ENCODE measurements at regions not wholly inside any gene's neighbourhood (a gene's known extent, or its start where the extent isn't known, plus 50 kb on each side); places are given as distances from the start of the nearest gene placed in this dataset.
"Not testable (repeated sequence)": the region's sequence is repeated elsewhere in the genome, so short reads cannot be mapped to it uniquely, and the experiment has no call there.

DNA sequence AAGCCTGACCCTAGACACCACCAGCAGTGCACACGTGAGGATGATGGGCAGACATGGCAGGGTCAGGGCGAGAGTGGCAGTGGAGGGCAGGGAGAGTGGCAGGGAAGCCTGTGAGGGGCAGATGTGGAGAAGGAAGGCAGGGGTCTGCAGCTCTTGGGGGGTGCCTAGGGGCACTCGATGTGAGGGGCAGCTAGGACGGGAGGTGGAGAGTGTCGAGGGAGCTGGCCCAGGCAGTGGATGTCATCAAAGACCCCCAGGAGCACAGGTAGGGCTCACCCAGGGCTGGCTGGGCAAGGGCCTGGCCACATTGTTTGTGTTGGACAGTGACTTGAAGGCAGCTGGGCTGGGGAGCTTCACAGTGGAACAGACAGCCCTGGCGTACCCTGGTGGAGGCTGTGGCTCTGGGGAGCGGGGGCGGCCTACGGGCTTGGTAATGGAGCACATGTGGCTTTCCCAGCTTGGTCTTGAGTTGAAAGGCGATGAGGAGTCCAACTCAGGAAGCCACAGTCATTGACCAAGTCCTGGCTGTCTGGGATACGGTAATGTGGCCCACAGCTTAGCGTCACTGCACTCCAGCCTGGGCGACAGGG lies 87.1 kb downstream of the RTP5 start:
- no peak for DNase-seq (ENCODE audit: low read depth in 3 of 3, low spot score in 1 of 3)

DNA sequence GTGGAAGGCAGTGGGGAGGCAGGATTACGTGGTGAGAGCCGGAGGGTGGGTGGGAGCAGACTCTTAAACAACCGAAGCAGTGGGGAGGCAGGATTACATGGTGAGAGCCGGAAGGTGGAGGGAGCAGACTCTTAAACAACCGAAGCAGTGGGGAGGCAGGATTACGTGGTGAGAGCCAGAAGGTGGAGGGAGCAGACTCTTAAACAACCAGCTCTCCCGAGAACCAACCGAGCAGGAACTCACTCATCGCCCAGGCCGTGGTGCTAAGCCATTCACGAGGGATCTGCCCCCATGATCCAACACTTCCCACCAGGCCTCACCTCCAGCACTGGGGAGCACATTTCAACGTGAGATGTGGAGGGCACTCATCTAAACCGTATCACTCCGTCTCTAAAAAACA lies 87.7 kb downstream of the RTP5 start:
- DNase-seq (ENCODE audit: low read depth in 3 of 3, low spot score in 1 of 3), result no peak

DNA sequence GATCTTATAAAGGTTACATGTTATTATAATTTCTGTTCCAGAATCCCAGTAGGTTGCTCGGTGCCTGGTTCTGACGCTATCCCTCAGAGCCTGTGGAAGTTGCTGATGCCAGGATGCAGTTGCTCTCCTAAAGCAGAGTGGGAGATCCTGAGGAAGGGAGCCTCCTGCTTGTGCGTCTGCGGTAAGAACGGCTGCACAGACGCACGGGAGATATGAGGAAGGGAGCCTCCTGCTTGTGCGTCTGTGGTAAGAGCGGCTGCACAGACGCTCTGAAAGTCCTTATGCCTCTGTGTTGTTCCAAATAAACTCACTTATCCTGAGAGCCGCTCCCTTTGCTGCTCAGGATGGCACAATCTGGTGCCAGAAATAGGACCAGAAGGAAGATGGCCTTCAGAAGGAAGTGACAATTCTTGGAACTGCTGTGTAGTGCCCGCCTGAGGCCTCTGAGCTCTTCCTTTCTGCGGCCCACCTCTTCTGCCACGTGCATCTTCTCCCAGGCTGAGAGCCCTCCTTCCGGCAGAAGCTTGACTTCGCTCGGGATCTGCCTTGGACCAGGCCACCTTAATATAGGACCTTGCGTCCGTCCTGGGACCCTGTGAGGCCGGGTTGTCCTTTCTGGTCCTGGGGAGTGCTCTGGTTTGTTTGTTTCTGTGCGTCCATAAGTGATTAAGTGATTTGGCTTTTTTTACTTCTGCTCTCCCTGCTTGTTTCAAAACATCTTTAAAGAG lies 89.5 kb downstream of the RTP5 start:
- DNase-seq (ENCODE audit: low read depth in 3 of 3, low spot score in 1 of 3), result no peak

DNA sequence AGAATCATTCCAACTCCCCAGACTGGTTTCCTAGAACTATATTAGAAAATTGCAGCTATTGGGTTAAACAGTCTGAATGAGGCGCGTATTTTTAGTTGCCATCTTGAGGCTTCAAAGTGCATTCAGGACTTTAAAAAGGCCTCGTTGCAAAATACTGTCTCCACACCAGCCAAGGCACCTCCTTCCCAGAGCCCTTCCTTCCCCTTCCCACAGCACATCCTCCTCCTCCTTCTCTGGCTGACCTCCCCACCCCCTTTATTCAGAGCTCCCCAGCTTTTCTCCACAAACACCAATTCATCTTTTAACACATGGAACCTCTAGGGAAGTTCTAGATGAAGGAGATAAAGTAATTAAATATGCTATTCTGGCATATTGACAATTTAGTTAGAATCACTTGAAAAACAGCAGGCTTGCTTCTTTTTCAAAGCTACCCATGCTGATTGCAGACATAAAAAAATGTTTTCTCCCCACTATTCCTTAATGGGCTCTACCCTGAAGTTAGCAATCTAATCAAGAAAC lies 90.3 kb downstream of the RTP5 start:
- DNase-seq (ENCODE audit: low read depth in 3 of 3, low spot score in 1 of 3), result no peak

DNA sequence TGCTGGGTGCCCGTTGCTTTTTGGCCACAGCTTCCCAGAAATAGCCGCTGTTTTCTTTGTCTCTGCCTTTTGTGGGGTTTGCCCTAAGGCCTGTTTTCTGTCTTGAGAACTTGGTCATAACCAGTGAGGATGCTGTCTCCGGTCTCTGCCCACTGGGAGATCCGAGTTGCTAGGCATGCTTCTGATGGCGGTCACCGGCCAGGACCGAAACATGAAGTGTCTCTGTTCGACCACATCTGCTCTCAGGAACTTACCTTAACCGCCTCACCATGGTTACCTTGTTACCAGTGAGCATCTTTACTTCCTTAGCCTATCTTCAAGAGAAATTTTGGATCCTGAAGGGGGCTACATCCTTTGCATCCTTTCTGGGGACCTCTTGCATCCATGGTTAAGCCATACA lies 91.9 kb downstream of the RTP5 start:
- DNase-seq (ENCODE audit: low read depth in 3 of 3, low spot score in 1 of 3), result no peak

DNA sequence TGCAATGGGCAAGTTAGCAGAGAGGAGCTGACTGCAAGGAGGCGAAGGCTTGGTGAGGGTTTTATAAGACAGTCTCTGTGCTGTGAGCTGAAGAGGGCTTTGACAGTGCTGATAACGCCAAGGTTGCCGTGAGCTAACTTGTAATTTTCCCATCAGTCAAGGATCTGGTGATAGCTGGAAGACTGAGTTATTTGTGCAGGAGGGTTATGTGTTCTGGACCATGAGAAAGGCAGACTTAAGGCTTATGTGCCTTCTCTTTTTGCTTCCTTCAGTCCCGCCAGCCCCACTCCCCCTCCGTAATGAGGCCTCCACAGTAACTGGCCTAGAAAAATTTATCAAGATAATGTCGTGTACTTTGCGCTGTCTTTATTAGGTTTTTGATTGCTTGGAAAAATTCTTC lies 94.6 kb downstream of the RTP5 start:
- no peak for DNase-seq (ENCODE audit: low read depth in 3 of 3, low spot score in 1 of 3)

DNA sequence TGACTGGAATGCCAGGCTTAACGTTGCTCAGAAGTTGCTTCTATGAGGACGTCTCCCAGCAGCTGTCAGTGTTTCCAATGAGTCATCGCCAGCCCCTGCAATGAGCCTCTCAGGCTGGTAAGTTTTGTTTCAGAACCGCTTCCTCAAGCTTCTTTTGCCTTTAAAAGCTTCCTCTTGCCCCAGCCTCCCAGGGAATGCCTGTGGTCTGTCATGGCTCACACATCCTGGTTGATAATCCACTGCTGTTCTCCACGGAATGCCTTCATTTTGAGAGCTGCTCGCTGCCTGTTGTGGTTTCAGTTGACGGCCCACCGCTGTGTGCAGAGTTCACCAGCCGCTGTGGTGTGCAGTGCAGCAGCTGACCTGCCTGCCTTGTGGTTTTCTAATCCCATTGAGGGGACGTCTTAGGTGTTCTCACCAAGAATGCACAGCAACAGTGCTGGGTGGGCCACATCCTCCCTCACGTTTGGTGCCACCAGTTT lies 96.4 kb downstream of the RTP5 start:
- peak; percentile 21 to 33 (median 25) for DNase-seq (ENCODE audit: low read depth in 3 of 3, low spot score in 1 of 3)

DNA sequence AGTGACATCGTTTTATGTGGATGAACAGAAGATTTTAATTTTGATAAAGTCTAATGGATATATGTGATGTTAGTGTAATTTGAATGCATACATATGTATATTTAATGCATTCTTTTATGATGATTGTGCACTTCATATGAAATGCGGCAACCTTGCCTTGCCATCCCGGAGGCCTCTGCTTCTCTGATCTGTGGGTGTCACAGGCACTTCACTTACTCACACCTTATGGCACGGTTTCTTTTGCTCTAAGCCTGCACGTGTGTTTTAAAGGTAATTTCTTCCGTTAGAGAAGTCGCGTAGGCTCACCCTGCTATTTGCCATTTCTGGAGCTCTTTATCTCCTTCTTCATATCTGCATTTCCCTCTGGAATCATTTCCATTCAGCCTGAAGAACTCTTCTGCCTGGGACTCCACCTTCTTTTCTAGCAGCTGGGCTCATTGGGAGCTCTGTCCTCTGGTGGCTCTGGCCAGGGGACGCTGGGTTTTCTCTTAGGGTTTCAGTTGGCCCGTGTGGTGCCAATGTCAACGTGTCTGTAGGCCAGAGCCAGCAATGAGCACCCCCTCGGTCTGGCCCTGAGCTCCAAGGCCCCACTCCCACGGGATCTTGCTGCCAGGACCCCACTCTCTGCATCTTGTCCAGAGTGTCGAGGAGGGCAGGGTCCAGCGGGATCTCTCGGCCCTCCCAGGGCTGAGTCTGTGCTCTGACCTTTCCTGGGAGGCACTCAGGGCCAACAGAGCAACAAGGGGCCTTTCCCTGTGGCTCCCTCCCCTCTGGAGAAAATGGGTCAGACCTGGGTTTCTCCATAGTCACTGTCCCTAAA lies 97.3 kb downstream of the RTP5 start:
- no peak for DNase-seq (ENCODE audit: low read depth in 3 of 3, low spot score in 1 of 3)

DNA sequence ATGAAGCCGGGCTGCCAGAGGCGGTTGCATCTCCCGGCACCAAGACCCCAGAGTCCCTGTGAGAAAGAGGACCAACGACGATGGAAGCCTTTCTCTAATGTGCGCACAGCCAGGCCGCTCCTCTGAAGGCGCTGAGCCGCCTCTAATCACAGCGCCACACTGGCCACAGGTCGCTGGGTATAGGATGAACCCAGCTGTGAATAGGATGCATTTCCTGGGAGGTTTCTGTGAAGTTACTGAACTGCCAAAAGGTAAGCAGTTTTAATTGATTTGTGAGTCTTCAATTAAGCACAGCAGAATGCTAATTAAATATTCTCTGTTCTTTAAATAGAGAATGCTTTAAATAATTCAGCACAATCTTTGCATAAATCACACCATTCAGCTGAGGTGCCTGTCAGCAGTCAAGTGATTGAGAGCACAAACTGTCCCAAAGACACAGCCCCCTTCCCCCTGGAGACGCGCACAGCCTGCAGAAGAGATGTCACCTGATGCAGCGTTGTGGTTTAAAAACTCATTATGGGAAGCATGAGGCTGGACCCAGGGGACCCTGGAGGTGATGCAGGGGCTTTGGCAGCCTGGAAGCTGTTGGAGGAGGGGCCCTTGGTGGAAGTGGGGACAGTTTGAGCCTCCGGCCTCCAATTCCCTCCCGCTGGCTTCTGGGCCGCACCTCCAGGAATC lies 98.1 kb downstream of the RTP5 start:
- DNase-seq (ENCODE audit: low read depth in 3 of 3, low spot score in 1 of 3), result no peak

DNA sequence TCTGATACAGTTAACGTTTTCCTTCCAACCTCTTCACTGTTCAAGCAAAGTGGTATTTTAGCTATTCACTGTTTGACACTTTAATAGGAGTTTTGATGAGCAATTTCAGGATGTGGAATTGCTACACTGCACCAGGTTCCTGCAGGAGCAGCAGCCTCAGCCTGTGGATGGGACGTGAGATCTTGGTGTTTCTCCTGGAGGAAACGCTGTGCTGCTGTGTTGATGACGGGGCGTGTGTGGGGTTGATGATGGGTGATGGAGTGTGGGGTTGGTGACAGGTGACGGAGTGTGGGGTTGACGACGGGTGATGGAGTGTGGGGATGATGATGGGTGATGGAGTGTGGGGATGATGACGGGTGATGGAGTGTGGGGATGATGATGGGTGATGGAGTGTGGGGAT lies 98.9 kb downstream of the RTP5 start:
- no peak for DNase-seq (ENCODE audit: low read depth in 3 of 3, low spot score in 1 of 3)

DNA sequence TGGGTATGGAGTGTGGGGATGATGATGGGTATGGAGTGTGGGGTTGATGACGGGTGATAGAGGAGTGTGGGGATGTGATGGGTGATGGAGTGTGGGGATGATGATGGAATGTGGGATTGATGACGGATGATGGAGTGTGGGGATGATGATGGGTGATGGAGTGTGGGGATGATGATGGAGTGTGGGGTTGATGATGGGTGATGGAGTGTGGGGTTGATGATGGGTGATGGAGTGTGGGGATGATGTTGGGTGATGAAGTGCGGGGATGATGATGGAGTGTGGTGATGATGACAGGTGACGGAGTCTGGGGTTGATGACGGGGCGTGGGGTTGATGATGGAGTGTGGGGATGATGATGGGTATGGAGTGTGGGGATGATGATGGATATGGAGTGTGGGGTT lies 99.7 kb downstream of the RTP5 start:
- DNase-seq (ENCODE audit: low read depth in 3 of 3, low spot score in 1 of 3), result not testable (repeated sequence)

DNA sequence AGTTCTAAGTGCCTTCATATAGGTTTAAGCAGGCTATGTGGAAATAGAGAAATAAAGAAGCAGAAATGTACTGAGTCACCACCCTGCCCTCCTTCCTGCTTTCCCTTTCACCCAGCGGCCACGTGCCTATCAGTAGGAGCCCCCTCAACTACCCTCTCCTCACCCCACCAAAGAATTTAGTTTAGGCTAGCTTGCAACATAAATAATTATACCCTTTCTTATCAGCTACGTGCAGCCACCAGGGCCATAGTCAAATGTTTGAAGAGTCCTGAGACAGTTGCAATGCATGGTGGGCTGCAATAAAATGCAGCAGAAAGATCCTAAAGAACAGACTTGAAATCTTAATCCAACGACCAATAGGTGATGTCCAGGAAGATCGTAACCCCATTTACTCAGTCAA lies 101.2 kb downstream of the RTP5 start:
- DNase-seq (ENCODE audit: low read depth in 3 of 3, low spot score in 1 of 3), result no peak

DNA sequence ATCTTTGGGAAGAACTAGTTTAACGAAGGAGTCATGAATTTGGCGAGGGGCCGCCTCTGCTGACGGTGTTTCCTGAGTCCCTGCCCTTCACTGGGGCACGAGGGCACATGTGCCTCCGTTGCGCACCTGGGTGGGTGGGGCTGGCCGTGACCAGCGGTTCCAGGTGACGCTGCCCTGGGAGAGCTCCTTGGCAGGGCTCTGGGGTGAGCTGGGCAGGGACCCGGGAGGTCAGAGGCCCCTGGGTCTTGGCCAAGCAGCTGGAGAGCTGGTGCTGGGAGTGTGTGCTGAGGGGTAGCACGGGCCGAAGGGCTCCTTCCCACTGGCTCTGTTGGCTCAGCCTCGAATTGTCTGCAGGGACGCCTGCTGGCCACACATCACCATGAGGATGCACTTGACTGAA lies 104.6 kb downstream of the RTP5 start:
- no peak for DNase-seq (ENCODE audit: low read depth in 3 of 3, low spot score in 1 of 3)

DNA sequence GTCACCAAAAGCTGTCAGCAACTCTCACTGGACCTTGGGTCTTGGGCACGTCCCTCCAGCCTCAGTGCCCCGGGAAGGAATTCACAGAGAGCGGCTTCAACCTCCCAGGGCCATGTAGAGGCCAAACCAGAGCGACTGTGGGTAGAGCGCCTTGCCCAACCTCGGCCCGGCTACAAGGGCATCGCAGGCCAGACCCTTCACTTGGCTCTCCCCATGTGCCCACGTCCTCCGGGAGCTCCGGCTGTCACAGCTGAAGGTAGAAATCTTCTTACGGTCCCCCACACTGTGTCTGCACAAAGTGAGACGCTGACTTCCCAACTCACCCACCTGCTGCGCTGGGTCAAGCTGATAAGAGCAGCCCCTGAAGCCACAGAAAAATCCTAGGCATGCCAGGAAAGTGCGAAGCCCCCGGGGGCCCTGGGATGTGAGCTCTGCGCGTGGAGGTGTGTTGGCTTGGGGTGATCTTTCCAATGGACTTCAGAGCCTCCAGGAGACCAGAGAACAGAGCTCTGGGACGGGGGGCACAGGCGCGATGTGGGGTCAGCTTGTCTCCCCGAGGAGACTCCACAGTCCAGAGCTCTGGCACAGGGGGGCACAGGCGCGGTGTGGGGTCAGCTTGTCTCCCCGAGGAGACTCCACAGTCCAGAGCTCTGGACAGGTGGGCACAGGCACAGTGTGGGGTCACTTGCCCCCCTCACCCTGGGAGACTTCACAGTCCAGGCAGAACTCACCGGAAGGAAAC lies 105.5 kb downstream of the RTP5 start:
- DNase-seq (ENCODE audit: low read depth in 3 of 3, low spot score in 1 of 3), result no peak

DNA sequence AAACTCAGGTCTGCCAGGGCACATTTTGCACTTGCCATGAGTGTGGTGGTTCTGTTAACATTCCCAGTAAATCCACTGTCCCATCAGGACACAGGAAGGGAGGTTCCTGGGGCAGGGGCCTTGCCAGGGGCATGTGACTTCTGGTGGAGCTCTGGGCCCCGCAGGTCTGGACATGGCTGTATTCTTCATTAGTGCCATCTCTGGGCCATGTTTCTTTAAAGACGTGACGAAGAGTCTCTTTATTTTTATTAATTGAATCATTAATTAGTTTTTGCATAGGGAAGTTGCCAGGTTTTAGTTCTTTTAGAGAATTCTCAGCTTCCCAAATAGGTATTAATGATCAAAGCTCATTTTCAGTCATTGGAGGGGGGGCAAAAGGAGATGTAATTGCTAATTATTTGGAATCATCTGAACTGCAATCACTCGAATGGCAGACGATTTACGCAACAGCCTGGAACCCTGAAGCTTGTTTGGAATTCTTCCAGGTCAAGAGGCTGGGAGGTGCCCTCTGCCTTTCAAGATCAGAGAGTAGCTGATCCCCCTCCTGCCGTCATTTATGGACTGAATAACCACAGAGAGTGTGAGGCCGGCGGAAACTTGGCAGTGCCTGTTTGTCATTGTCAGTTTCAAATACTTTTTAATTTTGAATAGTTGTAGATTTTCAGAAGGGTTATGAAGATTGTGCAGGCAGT lies 106.2 kb downstream of the RTP5 start:
- no peak for DNase-seq (ENCODE audit: low read depth in 3 of 3, low spot score in 1 of 3)

DNA sequence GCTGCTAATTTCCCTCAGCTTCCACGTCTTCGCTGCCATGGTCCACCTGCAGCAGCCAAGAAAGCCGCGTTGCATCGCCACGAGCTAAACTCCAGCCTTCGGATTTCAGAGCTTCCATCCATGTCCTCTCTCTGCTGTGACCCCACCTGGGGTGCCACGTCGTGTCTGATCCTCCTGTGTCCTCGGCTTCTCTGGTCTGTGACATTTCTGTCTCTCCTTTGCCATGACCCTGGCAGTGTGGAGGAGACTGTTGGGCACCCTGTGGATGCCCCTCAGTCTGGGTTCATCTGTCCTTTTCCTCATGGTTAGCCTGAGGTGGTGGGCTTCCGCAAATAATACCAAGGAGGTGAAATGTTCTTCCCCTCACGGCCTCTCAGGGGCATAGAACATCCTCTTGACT lies 106.8 kb downstream of the RTP5 start:
- no peak for DNase-seq (ENCODE audit: low read depth in 3 of 3, low spot score in 1 of 3)

DNA sequence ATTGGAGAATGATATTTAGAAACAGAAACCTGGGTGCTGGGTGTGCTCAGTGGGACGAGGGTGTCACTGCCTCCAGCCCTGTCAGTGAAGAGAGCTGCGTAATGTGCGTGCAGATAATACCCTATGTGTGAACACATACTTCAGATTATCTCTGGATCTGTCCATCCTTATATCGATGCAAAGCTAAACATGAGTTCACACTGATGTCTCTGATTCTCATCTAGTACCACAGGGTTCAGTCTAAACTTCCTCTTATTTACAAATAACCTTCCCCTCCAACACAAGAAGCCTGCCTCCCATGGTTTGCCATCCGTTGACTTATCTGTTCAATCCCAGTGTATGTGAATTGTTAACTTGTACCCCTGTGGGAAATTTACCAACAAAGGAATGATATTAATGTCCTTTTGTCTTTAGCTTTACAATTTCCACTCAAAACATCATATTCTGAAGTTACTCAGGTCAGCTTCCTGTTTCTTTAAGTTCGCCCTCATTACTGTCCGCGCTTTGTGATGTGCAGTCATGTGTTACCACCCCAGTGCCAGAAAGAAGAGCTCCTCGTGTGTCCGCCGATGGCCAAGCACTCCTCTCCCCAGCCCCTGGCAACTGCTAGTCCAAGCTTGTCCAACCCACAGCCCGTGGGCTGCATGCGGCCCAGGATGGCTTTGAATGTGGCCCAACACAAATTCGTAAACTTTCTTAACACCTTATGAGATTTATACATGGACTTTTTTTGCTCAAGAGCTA lies 108.2 kb downstream of the RTP5 start:
- no peak for DNase-seq (ENCODE audit: low read depth in 3 of 3, low spot score in 1 of 3)

DNA sequence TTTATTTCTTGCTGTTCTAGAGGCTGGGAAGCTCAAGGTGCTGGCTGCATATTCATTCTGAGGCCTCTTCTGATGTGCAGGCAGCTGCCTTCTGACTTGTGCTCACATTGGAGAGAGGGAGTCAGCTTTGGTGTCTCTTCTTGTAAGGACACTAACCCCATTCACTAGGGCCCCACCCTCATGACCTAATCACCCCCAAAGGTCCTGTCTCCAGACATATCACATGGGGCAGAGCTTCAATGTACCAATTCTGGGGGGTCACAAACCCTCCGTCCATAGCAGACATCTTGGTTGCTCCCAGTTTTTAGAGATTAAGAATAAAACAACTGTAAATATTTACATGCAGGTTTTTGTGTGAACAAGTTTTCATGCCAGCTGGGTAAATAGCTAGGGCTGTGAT lies 109.1 kb downstream of the RTP5 start:
- DNase-seq (ENCODE audit: low read depth in 3 of 3, low spot score in 1 of 3), result no peak

DNA sequence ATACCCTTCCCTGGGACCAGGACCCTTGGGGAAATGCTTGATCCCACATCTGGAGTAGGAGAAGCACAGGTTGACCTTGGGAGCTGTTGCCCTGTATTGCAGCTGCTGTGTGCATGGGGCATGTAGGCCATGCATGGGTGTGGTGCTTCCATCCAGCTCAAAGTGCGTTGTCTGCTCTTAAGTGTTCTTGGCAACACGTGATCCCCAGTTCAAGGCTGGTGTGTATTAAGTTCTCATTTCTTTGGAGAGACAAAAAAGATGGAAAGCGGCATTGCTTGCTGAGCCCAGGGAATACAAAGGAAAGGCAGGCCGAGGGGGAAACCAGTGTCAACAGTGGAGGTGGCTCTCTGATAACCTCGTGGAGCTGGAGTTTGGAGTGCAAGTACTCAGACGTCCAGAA lies 110.7 kb downstream of the RTP5 start:
- DNase-seq (ENCODE audit: low read depth in 3 of 3, low spot score in 1 of 3), result no peak
